A673 (cell line): ENCODE measurements at regions not wholly inside any gene's neighbourhood (a gene's known extent, or its start where the extent isn't known, plus 50 kb on each side); places are given as distances from the start of the nearest gene placed in this dataset.
"Not testable (repeated sequence)": the region's sequence is repeated elsewhere in the genome, so short reads cannot be mapped to it uniquely, and the experiment has no call there.

Source experiments
- BruUV-seq: library from RNA; stranded (reverse); fragments of 400-500 nt; replicated peaks from 2 replicates; lab custom pipeline; 2021; lab: Mats Ljungman, UMichigan
- CTCF ChIA-PET: fragments of 300-600 bp; sonication (Branson Sonifier 250); formaldehyde crosslinking; loops from one replicate; lab custom pipeline; 2022; ENCODE audit warnings: antibody characterized with exemption; lab: Charles Lee
- POLR2A ChIA-PET: fragments of 300-600 bp; sonication (Branson Sonifier 250); formaldehyde crosslinking; loops from one replicate; lab custom pipeline; 2022; ENCODE audit warnings: antibody characterized with exemption; ENCODE audit not compliant: low non-redundant PET; lab: Charles Lee
- DNase-seq: peaks from one replicate; pipeline ENCODE4 v3.0.0-alpha.2; 2015; ENCODE audit warnings: low spot score
- H3K27ac ChIP-seq: fragments of 200-600 bp; sonication (generic); 2 replicates; pipeline ENCODE4 v1.5.1; 2016; ENCODE audit warnings: mixed run types, low read depth, mild to moderate bottlenecking, mixed read lengths, antibody characterized with exemption, low read length; ENCODE audit not compliant: poor library complexity, severe bottlenecking
- H3K27me3 ChIP-seq: fragments of 200-600 bp; sonication (generic); replicated peaks from 2 replicates; pipeline ENCODE4 v1.6.1; 2017; ENCODE audit warnings: mixed run types, low read depth, mild to moderate bottlenecking, mixed read lengths, antibody characterized with exemption, low read length; ENCODE audit not compliant: insufficient read depth, poor library complexity
- H3K36me3 ChIP-seq: fragments of 200-600 bp; sonication (generic); 2 replicates; pipeline ENCODE4 v1.6.1; 2016; ENCODE audit warnings: mixed run types, mild to moderate bottlenecking, mixed read lengths, antibody characterized with exemption, low read length; ENCODE audit not compliant: insufficient read depth, poor library complexity, severe bottlenecking
- H3K4me1 ChIP-seq: fragments of 200-600 bp; sonication (generic); 2 replicates; pipeline ENCODE4 v1.6.1; 2017; ENCODE audit warnings: mixed run types, mild to moderate bottlenecking, mixed read lengths, antibody characterized with exemption, low read length; ENCODE audit not compliant: insufficient read depth, poor library complexity, severe bottlenecking
- H3K4me3 ChIP-seq: fragments of 200-600 bp; sonication (generic); 2 replicates; pipeline ENCODE4 v1.5.1; 2016; ENCODE audit warnings: low read depth, mixed run types, mild to moderate bottlenecking, mixed read lengths, low read length; ENCODE audit not compliant: poor library complexity, severe bottlenecking
- H3K9me3 ChIP-seq: fragments of 200-600 bp; sonication (generic); 2 replicates; pipeline ENCODE4 v1.6.1; 2016; ENCODE audit warnings: mixed run types, low read depth, mild to moderate bottlenecking, mixed read lengths, antibody characterized with exemption, low read length; ENCODE audit not compliant: poor library complexity, severe bottlenecking
- EZH2 ChIP-seq: fragments of 200-600 bp; sonication (generic); IDR thresholded peaks from 2 replicates; pipeline ENCODE4 v1.6.1; 2017; ENCODE audit warnings: borderline replicate concordance, low read depth, mild to moderate bottlenecking, mixed read lengths, antibody characterized with exemption, low read length; ENCODE audit not compliant: poor library complexity, severe bottlenecking
- intact Hi-C: fragments of 100-400 bp; cut with micrococcal nuclease; formaldehyde crosslinking; loops from one replicate; pipeline ENCODE4 v1.10.0; 2022; ENCODE audit not compliant: unreplicated experiment
- TF ChIP-seq, protein P1 (sequence below): fragments of 300-800, 200-600 bp; sonication (generic); conservative IDR thresholded peaks from 2 replicates; pipeline ENCODE4 v1.5.1; 2017; ENCODE audit warnings: low read depth, mild to moderate bottlenecking, antibody characterized with exemption, low read length, moderate library complexity, mixed read lengths

DNA sequence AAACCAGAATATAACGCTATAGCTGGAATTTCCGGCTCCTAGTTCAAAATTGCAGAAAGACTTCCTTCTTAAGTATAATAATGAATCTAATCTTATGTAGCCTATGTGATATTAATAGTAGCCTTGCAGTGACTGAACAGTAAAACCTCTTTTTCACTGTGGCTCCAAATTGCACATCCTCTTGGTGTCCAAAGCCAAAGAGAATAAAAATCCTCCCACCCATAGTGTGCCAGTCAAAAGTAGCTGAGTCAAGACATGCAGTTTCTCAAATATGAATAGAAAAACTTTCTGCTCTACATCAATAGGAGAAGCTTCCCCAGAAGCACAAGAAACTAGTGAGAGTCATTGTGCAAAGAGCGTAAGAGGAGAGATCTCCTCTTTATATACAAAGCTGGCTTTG is 76.0 kb upstream of the PICALM start:
- ChIA-PET POLR2A (no interaction called here), CTCF (no interaction called here)
- no TSS peak for BruUV-seq
- Histone ChIP-seq H3K36me3 (no peaks in the 10 kb centered on the region), H3K9me3 (no peaks in the 10 kb centered on the region), H3K27ac (no peak overlapping the region), H3K27me3 (no peaks in the 10 kb centered on the region), H3K4me3 (no peak overlapping the region), H3K4me1 (no peaks in the 10 kb centered on the region)
- intact Hi-C loops, result no loop called here
- no peak for DNase-seq
- TF ChIP-seq EZH2, result no peak
- TF ChIP-seq, protein P1, sequence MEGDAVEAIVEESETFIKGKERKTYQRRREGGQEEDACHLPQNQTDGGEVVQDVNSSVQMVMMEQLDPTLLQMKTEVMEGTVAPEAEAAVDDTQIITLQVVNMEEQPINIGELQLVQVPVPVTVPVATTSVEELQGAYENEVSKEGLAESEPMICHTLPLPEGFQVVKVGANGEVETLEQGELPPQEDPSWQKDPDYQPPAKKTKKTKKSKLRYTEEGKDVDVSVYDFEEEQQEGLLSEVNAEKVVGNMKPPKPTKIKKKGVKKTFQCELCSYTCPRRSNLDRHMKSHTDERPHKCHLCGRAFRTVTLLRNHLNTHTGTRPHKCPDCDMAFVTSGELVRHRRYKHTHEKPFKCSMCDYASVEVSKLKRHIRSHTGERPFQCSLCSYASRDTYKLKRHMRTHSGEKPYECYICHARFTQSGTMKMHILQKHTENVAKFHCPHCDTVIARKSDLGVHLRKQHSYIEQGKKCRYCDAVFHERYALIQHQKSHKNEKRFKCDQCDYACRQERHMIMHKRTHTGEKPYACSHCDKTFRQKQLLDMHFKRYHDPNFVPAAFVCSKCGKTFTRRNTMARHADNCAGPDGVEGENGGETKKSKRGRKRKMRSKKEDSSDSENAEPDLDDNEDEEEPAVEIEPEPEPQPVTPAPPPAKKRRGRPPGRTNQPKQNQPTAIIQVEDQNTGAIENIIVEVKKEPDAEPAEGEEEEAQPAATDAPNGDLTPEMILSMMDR, result no peak

DNA sequence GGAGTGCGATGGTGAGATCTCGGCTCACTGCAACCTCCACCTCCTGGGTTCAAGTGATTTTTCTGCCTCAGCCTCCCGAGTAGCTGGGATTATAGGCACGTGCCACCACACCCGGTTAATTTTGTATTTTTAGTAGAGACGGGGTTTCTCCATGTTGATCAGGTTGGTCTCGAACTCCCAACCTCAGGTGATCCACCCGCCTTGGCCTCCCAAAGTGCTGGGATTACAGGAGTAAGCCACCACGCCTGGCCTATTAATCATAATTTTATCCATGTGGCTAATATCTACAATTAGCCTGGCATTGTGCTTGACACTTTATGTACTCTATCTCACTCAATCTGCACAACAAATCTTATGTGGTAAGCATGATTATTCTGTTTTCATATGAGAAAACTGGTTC is 75.2 kb upstream of the PICALM start:
- H3K4me1 ChIP-seq, H3K27me3 ChIP-seq, H3K36me3 ChIP-seq, BruUV-seq, H3K27ac ChIP-seq, intact Hi-C loops, H3K4me3 ChIP-seq, DNase-seq, H3K9me3 ChIP-seq, CTCF ChIA-PET, POLR2A ChIA-PET: not testable (repeated sequence)

DNA sequence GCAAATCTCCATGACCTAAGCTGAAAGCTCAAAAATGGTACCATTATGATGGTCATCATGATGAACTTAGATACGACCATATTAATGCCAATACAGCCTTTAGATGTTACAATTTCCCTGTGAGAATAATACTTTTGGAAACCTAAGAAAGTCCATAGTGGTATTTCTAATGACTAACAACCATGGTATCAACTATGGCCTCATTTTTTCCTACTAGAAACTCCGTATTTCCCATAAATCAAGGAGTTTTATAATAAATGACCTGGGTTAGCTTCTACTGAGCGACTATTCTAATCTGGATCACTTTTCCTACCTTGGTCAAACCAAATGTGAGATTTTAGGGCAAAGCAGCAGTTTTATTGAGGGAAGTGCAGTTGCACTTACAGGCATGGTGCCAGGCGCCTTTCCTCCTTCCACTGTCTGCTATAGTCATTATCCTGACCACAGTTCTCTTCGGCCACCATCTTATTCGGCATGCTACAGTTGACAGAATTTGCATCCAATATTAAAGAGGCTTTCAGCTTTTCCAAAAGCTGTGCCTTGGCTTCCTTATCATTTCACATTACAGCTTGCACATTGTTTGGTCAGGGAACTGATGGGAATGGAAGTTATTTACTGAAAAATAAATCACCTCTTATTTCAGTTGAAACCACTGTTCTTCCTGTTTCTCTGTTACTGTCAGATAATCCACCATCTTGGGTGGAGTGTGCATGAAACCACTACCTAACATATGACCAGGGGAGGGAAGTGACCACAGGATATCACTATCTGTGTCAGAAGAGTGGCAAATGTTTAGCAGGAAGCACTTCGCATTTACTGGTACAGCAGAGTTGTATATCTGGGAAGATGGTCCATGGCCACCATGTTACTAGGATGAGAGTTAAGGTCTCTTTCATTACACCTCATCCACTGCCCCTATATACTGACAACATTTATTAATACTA is 74.5 kb upstream of the PICALM start:
- intact Hi-C loops, result no loop called here
- POLR2A ChIA-PET, result no interaction called here
- H3K27me3 ChIP-seq, result no peaks in the 10 kb centered on the region
- no peak for DNase-seq
- CTCF ChIA-PET, result no interaction called here
- no peaks in the 10 kb centered on the region for H3K9me3 ChIP-seq
- H3K4me1 ChIP-seq, result no peaks in the 10 kb centered on the region
- no peak overlapping the region for H3K4me3 ChIP-seq
- no peaks in the 10 kb centered on the region for H3K36me3 ChIP-seq
- no peak overlapping the region for H3K27ac ChIP-seq
- BruUV-seq, result no TSS peak
- TF ChIP-seq, protein P1, result no peak
- no peak for TF ChIP-seq EZH2

DNA sequence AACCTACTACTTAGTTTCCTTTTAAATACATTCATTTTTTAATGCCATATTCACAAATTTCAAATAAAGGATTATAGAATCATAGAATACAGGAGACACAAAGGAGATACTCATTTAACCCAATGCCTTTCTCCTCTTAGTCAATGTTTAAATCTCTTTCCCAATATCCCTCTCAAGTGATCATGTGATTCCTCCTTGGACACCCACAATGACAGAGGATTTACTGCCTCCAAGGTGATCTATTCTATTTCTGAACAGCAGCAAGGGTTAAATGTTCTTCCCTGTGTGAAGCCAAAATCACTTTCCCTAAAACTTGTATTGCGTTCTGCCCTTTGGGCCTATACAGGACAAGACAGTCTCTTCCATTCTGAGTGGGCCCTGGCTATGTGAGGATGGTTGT is 73.3 kb upstream of the PICALM start:
- Histone ChIP-seq H3K9me3 (no peaks in the 10 kb centered on the region), H3K27ac (no peak overlapping the region), H3K4me3 (no peak overlapping the region), H3K27me3 (no peaks in the 10 kb centered on the region), H3K4me1 (no peaks in the 10 kb centered on the region), H3K36me3 (no peaks in the 10 kb centered on the region)
- no peak for TF ChIP-seq EZH2
- ChIA-PET POLR2A (no interaction called here), CTCF (no interaction called here)
- DNase-seq, result no peak
- intact Hi-C loops, result no loop called here
- no TSS peak for BruUV-seq
